ENCODE measurements at regions not wholly inside any gene's neighbourhood (a gene's known extent, or its start where the extent isn't known, plus 50 kb on each side); places are given as distances from the start of the nearest gene placed in this dataset.
A peak's percentile ranks its signal among the peaks of the same experiment; 100 is the strongest.

DNA sequence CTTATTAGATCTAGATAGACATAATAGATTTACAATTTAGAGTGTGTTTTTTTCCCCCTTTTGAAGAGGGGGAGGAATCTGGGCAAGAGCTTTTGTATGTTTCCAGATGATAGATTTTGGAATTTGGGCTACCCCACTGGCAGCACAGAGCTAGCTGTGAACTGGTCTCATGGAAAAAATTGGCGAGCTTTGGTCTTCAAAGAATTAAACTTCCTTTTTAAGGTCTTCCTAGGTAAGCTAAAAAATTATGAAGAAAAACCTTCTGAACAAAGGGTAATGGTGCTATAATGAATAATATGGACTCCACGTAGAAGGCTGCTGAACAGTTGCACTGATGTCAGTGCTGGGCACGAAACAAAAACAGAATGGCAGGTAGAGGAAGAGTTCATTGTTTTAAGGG, 109.3 kb downstream of the ZIC5 start:
- DNase-seq (ENCODE audit: low spot score) = no peak
- no peak for FAIRE-seq

DNA sequence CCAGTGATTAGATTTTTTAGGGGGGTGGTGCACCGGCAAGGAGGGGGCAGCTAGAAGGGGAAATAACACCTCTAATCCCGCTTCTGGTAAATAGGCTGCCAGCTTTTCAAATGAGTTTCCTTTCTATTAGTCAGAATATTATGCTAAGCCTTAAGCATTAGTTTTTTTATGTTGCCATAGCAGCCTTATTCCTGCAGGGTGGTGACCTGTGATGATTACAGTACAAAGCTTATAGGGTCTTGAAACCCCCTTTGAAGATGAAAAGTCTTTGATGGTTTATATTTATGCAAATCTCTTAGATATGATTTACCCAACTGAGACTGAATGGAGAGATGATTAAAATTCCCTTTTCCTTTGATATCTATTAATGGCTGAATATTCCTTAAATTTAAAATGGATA, 109.8 kb downstream of the ZIC5 start:
- no peak for DNase-seq (ENCODE audit: low spot score)
- FAIRE-seq = no peak

GRCh38 chr13:99860745-99861144, 110.8 kb downstream of the ZIC5 start:
- FAIRE-seq (no peak), DNase-seq (ENCODE audit: low spot score) (no peak)

DNA sequence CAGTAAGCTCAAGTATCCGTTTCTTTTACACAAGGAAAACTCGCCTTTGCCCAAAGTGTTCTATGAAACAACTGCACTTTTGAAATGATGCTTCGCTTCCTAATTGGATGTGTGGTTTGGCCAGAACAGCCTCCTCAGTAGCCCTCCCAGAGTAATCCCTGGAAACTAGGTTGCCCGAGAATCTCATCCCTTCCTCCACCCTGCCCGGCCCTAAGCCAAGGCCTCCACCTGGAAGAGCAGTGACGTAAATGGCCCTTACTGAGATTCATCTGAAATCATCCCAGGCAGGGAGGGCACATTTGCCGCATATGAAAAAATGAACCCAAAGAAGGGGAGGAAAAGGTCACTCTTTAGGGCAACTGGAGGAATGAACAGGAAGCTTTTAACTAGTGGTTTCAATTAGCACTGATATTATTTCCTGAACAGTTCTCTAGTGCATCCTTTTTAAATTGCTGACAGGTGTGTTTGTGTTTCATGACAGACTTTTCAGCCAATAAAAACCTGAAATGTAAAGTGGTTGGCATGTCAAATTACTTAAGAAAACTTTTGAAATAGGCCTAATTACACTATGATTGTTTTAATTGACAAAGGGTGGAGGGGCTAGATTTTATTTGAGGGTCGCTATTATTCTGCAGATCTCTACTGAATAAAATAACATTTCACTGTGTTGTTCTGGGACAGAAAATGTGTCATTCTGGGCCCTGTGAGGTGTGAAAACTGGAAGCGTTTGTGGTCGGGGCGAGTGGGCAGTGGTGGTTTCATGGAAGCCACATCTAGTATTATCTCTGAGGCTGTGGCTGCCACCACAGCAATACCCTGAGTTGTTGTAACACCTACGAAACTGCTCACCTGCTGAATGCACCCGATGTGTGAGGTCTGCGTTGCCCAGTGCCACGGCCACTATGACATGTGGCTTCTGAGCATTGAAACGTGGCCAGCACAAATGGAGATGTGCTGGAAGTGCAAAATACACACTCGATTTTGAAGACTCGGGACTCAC, 112.1 kb downstream of the ZIC5 start:
- FAIRE-seq = no peak
- DNase-seq (ENCODE audit: low spot score) = no peak

- no peak for FAIRE-seq
- no peak for DNase-seq (ENCODE audit: low spot score)
Observed at GRCh38 chr13:99857738-99858137, 113.8 kb downstream of the ZIC5 start.

- DNase-seq (ENCODE audit: low spot score) (no peak), FAIRE-seq (no peak)
Observed at GRCh38 chr13:99855526-99856420, 115.8 kb downstream of the ZIC5 start.

DNA sequence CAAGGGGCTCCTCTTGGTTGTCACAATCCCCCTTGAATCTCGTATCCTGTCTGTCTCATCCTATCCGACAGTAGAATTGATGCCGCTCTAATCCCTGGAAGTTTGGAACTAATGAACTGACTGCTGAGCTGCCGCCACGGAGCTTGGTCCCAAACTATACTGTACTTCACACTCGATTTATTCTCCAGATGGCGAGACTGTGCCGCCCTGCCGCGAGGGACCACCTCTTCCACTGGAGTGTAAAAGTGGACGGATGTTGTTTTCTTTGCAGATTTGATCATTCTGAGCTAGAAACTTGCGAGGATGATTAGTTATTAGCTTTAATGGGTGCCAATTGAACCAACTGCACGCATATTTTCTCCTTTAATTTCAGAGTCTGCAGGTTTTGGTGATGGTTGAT, 117.2 kb downstream of the ZIC5 start:
- no peak for DNase-seq (ENCODE audit: low spot score)
- no peak for FAIRE-seq

GRCh38 chr13:99847318-99847750, 124.2 kb downstream of the ZIC5 start:
- DNase-seq (ENCODE audit: low spot score) (no peak), FAIRE-seq (no peak)

DNA sequence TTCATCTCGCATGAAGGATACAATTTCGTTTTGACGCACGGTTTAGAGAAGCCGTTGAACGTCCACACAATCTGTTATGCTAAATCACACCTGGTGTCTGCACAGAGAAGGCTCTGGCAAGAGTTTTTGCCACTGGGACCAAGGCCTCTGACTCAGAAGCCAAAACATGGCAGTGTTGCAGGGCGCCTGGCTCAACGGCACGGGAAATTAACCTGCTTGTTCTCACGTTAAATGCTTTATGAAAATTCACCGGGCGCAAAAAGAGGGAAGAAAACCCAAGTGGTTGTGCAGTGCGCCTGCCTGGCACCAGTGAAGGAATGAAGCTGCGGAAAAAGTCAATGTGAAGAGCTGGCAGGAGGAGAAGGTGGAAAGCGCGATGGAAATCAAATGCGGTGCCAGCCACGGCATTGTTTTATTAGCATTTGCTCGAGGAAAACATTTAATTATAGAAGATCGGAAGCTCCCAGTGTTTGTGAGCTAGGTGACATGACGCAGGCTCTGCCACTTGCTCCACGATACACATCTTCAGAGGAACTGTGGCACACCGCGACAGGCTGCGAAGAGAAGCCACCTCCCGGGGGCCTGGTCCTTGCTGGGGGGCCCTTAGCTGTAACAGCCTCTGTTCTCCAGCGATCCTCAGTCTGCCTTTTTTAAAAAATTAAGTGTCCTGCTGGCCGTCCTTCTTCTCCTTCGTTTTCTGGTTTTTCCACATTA, 126.2 kb downstream of the ZIC5 start:
- no peak for FAIRE-seq
- DNase-seq (ENCODE audit: low spot score) = no peak

DNA sequence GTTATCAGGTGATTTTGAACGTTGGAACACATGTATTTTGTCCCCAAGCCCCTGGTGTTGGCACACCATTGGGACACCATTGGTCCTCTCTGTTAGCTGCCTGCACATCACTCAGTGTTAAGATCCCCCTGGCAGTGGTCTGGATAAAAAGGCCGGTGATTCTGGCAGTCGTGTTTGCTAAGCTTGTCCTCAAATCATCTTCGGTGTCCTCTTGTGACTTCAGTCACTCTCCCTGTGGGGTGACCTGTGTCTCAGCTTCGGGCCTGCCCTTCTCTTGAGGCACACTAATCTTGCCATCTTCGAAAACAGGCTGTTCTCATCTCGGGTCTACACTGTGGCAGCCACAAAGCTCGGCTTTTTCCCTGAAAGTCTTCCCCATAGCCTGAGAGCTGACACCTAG, 127.1 kb downstream of the ZIC5 start:
- DNase-seq (ENCODE audit: low spot score) (no peak), FAIRE-seq (no peak)

GRCh38 chr13:99843872-99844271, 127.7 kb downstream of the ZIC5 start:
- FAIRE-seq (no peak), DNase-seq (ENCODE audit: low spot score) (no peak)

GRCh38 chr13:99842405-99842804, 129.2 kb downstream of the ZIC5 start:
- DNase-seq (ENCODE audit: low spot score) (no peak), FAIRE-seq (no peak)

- FAIRE-seq (no peak), DNase-seq (ENCODE audit: low spot score) (no peak)
Observed at GRCh38 chr13:99836291-99836690, 135.3 kb downstream of the ZIC5 start.

GRCh38 chr13:99835442-99835841, 136.1 kb downstream of the ZIC5 start:
- FAIRE-seq (no peak), DNase-seq (ENCODE audit: low spot score) (no peak)

DNA sequence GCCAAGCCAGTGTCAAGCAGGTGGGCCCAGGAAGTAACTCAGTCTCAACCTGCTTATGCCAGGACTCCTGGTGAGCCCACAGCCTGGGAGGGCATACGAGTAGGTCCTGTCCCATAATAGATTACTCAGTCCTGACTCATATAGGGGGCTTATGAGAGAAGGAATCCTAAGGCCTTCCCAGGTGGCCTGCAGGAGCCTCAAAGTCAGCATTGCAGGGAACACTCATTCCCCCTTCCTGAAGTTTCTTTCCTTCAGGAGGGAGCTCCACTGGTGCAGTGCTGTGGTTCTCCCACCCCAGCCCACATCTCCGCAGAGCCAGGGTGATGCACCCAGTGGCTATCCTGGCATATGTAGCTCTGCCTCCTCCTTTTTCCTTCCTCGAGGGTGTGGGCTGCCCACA, 137.3 kb downstream of the ZIC5 start:
- FAIRE-seq (peak; percentile 28), DNase-seq (ENCODE audit: low spot score) (peak; percentile 62)

DNA sequence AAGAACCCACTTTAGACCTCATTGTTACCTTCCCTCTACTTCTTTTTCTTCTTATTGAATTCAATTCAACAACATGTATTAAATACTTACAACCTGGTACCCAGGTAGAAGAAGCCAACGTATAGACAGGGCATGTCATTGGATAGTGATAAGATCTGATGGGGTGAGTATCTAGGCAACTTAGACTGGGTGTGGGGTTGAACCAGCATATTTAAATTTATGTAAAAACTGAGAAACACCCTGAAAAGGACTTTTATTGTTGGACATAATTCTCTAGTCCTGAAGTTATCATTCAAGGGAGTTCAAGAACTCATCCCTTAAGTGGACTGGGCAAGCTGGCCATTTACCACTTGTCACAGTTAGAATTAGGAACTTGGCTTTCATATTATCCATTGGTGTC, 139.2 kb downstream of the ZIC5 start:
- no peak for DNase-seq (ENCODE audit: low spot score)
- FAIRE-seq = no peak

DNA sequence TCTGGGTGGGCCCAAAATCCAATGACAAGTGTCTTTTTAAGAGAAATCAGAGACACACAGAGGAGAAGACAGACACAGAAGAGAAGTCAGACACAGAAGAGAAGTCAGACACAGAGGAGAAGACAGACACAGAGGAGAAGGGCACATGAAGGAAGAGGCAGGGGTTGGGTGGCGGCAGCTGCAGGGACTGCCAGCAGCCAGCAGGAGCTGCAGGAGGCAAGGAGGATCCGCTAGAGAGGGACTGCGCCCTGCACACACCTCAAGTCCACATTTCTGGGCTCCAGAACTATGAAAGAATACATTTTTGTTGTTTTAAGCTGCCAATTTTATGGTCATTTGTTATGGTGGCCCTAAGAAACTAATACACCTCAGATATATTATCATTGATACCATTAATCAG, 140.6 kb downstream of the ZIC5 start:
- no peak for FAIRE-seq
- DNase-seq (ENCODE audit: low spot score) = no peak

- FAIRE-seq (no peak), DNase-seq (ENCODE audit: low spot score) (no peak)
Observed at GRCh38 chr13:99829593-99830239, 141.9 kb downstream of the ZIC5 start.

GRCh38 chr13:99829161-99829560, 142.4 kb downstream of the ZIC5 start:
- FAIRE-seq (no peak), DNase-seq (ENCODE audit: low spot score) (no peak)

DNA sequence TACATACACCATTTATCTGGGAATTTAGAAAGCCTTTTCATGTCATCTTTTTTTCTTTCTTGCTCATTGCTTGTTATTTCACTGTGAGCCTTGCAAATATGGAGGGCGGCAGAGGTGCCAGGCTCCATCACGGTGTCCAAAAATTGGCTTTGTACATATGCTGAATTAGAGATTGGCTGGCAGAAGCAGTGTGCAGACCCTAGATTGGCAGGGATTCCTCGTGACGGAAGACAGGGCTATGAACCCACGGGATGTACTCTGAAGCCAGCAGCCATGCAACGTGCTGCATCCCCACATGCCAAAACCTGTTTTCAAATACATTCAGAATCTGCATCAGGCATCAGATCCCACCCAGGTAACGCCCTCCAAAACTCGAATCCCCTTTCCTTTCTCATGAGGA, 142.8 kb downstream of the ZIC5 start:
- FAIRE-seq (no peak), DNase-seq (ENCODE audit: low spot score) (no peak)

GRCh38 chr13:99828123-99828522, 143.4 kb downstream of the ZIC5 start:
- no peak for FAIRE-seq
- DNase-seq (ENCODE audit: low spot score) = no peak
